GM12878 (cell line): ENCODE measurements at regions not wholly inside any gene's neighbourhood (a gene's known extent, or its start where the extent isn't known, plus 50 kb on each side); places are given as distances from the start of the nearest gene placed in this dataset.

Experiments used
- EZH2 ChIP-seq: IDR thresholded peaks from 2 replicates; pipeline ENCODE4 v1.6.1; 2012; ENCODE audit warnings: low read depth, mild to moderate bottlenecking, control low read depth, inconsistent platforms, low read length, borderline replicate concordance; ENCODE audit not compliant: control insufficient read depth
- HCFC1 ChIP-seq: fragments of 150-350 bp; IDR thresholded peaks from 2 replicates; pipeline ENCODE4 v1.6.1; 2014; ENCODE audit warnings: low read length
- POLR2A ChIP-seq: IDR thresholded peaks from 2 replicates; pipeline ENCODE4 v1.6.1; 2011; ENCODE audit warnings: low read depth, mild to moderate bottlenecking, low read length
- RBBP5 ChIP-seq: fragments of 200-600 bp; sonication (generic); conservative IDR thresholded peaks from 2 replicates; pipeline ENCODE4 v1.6.1; 2016
- REST ChIP-seq: IDR thresholded peaks from 2 replicates; pipeline ENCODE4 v1.6.1; 2012; ENCODE audit warnings: mild to moderate bottlenecking, low read depth, low read length
- YY1 ChIP-seq: IDR thresholded peaks from 2 replicates; pipeline ENCODE4 v1.6.1; 2011; ENCODE audit warnings: low read depth, mild to moderate bottlenecking, low read length
- ZSCAN29 ChIP-seq: fragments of 450-650 bp; IDR thresholded peaks from 2 replicates; pipeline ENCODE4 v1.6.1; 2017; ENCODE audit warnings: mild to moderate bottlenecking, moderate library complexity
- TF ChIP-seq, protein P1 (sequence below), 3 experiments: IDR thresholded peaks in 2 of 3; conservative IDR thresholded peaks in 1 of 3; 2 replicates each; pipeline ENCODE4 v1.5.1; 2011; ENCODE audit warnings: low read depth in 3 of 3, low read length in 3 of 3, mild to moderate bottlenecking in 3 of 3, control low read depth in 2 of 3, moderate library complexity in 2 of 3, inconsistent platforms in 1 of 3, mixed read lengths in 1 of 3; ENCODE audit not compliant: control insufficient read depth in 2 of 3, insufficient read depth in 1 of 3; ENCODE audit errors: extremely low read depth in 1 of 3

- TF ChIP-seq, protein P1, sequence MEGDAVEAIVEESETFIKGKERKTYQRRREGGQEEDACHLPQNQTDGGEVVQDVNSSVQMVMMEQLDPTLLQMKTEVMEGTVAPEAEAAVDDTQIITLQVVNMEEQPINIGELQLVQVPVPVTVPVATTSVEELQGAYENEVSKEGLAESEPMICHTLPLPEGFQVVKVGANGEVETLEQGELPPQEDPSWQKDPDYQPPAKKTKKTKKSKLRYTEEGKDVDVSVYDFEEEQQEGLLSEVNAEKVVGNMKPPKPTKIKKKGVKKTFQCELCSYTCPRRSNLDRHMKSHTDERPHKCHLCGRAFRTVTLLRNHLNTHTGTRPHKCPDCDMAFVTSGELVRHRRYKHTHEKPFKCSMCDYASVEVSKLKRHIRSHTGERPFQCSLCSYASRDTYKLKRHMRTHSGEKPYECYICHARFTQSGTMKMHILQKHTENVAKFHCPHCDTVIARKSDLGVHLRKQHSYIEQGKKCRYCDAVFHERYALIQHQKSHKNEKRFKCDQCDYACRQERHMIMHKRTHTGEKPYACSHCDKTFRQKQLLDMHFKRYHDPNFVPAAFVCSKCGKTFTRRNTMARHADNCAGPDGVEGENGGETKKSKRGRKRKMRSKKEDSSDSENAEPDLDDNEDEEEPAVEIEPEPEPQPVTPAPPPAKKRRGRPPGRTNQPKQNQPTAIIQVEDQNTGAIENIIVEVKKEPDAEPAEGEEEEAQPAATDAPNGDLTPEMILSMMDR (IDR thresholded peaks at IDR 0.05 in 2 of 3, conservative IDR thresholded peaks at IDR 0.05 in 1 of 3; ENCODE audit: control insufficient read depth in 2 of 3, extremely low read depth in 1 of 3, insufficient read depth in 1 of 3, low read depth in 3 of 3, low read length in 3 of 3) = no peak
- TF ChIP-seq REST = no peak
- TF ChIP-seq POLR2A = no peak
- TF ChIP-seq RBBP5 = no peak
- TF ChIP-seq HCFC1 = no peak
- no peak for TF ChIP-seq YY1
- TF ChIP-seq ZSCAN29 = no peak
- no peak for TF ChIP-seq EZH2
These were observed 129.7 kb downstream of the IGLL1 start for GRCh38 chr22:23450434-23450795.
